ENCODE measurements at regions not wholly inside any gene's neighbourhood (a gene's known extent, or its start where the extent isn't known, plus 50 kb on each side); places are given as distances from the start of the nearest gene placed in this dataset.

- H3K9me3 ChIP-seq (ENCODE audit: severe bottlenecking) = no peaks in the 10 kb centered on the region
- H3K36me3 ChIP-seq (ENCODE audit: low read depth) = no peaks in the 10 kb centered on the region
- no peak overlapping the region for H3K4me3 ChIP-seq (ENCODE audit: severe bottlenecking)
- H3K4me1 ChIP-seq (ENCODE audit: insufficient read depth, poor library complexity, severe bottlenecking) = peaks cover 20% of the 10 kb centered on the region
- DNase-seq (ENCODE audit: low spot score) (no peak), ATAC-seq (ENCODE audit: low read depth) (no peak)
- no peaks in the 10 kb centered on the region for H3K27me3 ChIP-seq (ENCODE audit: insufficient read depth, poor library complexity, severe bottlenecking)
- TF ChIP-seq CTCF (IDR thresholded peaks at IDR 0.05; ENCODE audit: poor library complexity, severe bottlenecking) = no peak
- H3K27ac ChIP-seq (ENCODE audit: poor library complexity, severe bottlenecking) = no peak overlapping the region
Observed at GRCh38 chr2:20915271-20915670, 92.4 kb upstream of the LDAH start.

GRCh38 chr2:20914771-20915170, 91.9 kb upstream of the LDAH start:
- DNase-seq (ENCODE audit: low spot score) = no peak
- TF ChIP-seq CTCF (IDR thresholded peaks at IDR 0.05; ENCODE audit: poor library complexity, severe bottlenecking) = no peak
- Histone ChIP-seq H3K4me3 (ENCODE audit: severe bottlenecking) (no peak overlapping the region), H3K27me3 (ENCODE audit: insufficient read depth, poor library complexity, severe bottlenecking) (no peaks in the 10 kb centered on the region), H3K4me1 (ENCODE audit: insufficient read depth, poor library complexity, severe bottlenecking) (peaks cover 20% of the 10 kb centered on the region), H3K9me3 (ENCODE audit: severe bottlenecking) (no peaks in the 10 kb centered on the region), H3K36me3 (ENCODE audit: low read depth) (no peaks in the 10 kb centered on the region), H3K27ac (ENCODE audit: poor library complexity, severe bottlenecking) (no peak overlapping the region)
- no peak for ATAC-seq (ENCODE audit: low read depth)

GRCh38 chr2:20914087-20914486, 91.2 kb upstream of the LDAH start:
- no peaks in the 10 kb centered on the region for H3K36me3 ChIP-seq (ENCODE audit: low read depth)
- no peak for TF ChIP-seq CTCF (IDR thresholded peaks at IDR 0.05; ENCODE audit: poor library complexity, severe bottlenecking)

GRCh38 chr2:20913491-20913890, 90.6 kb upstream of the LDAH start:
- Histone ChIP-seq H3K9me3 (ENCODE audit: severe bottlenecking) (no peaks in the 10 kb centered on the region), H3K27me3 (ENCODE audit: insufficient read depth, poor library complexity, severe bottlenecking) (no peaks in the 10 kb centered on the region), H3K4me1 (ENCODE audit: insufficient read depth, poor library complexity, severe bottlenecking) (peaks cover 19% of the 10 kb centered on the region), H3K4me3 (ENCODE audit: severe bottlenecking) (no peak overlapping the region), H3K27ac (ENCODE audit: poor library complexity, severe bottlenecking) (no peak overlapping the region), H3K36me3 (ENCODE audit: low read depth) (no peaks in the 10 kb centered on the region)
- DNase-seq (ENCODE audit: low spot score) = no peak
- ATAC-seq (ENCODE audit: low read depth) = no peak
- TF ChIP-seq CTCF (IDR thresholded peaks at IDR 0.05; ENCODE audit: poor library complexity, severe bottlenecking) = no peak

More at GRCh38 chr2:20914087-20914486, 91.2 kb upstream of the LDAH start:
- Histone ChIP-seq H3K4me1 (ENCODE audit: insufficient read depth, poor library complexity, severe bottlenecking) (peaks cover 20% of the 10 kb centered on the region), H3K4me3 (ENCODE audit: severe bottlenecking) (no peak overlapping the region), H3K27me3 (ENCODE audit: insufficient read depth, poor library complexity, severe bottlenecking) (no peaks in the 10 kb centered on the region), H3K27ac (ENCODE audit: poor library complexity, severe bottlenecking) (no peak overlapping the region), H3K9me3 (ENCODE audit: severe bottlenecking) (no peaks in the 10 kb centered on the region)
- ATAC-seq (ENCODE audit: low read depth) = no peak
- no peak for DNase-seq (ENCODE audit: low spot score)

GRCh38 chr2:20900052-20900636, 77.2 kb upstream of the LDAH start:
- Histone ChIP-seq H3K4me3 (ENCODE audit: severe bottlenecking) (no peak overlapping the region), H3K9me3 (ENCODE audit: severe bottlenecking) (no peaks in the 10 kb centered on the region), H3K36me3 (ENCODE audit: low read depth) (no peaks in the 10 kb centered on the region), H3K27me3 (ENCODE audit: insufficient read depth, poor library complexity, severe bottlenecking) (peaks cover 3% of the 10 kb centered on the region), H3K27ac (ENCODE audit: poor library complexity, severe bottlenecking) (no peak overlapping the region), H3K4me1 (ENCODE audit: insufficient read depth, poor library complexity, severe bottlenecking) (no peaks in the 10 kb centered on the region)
- TF ChIP-seq CTCF (IDR thresholded peaks at IDR 0.05; ENCODE audit: poor library complexity, severe bottlenecking) = no peak
- ATAC-seq (ENCODE audit: low read depth) (no peak), DNase-seq (ENCODE audit: low spot score) (no peak)

Data from RWPE2 (cell line).